Body of pancreas (tissue), 4 donors: ENCODE measurements at regions not wholly inside any gene's neighbourhood (a gene's known extent, or its start where the extent isn't known, plus 50 kb on each side); places are given as distances from the start of the nearest gene placed in this dataset.

Experiments
- CTCF ChIP-seq, 7 experiments: fragments of 450-650 bp in 4 of 7; fragments of 200-600 bp in 3 of 7; sonication (generic) in 3 of 7; IDR thresholded peaks; one replicate each; pipeline ENCODE4 v1.5.1; 2016 to 2019; ENCODE audit warnings: antibody characterized with exemption in 7 of 7
- POLR2A ChIP-seq, 3 donors: fragments of 450-650 bp; IDR thresholded peaks; one replicate each; pipeline ENCODE4 v1.6.1; 2016; ENCODE audit warnings: antibody characterized with exemption in 3 of 3, mild to moderate bottlenecking in 2 of 3

GRCh38 chr5:97266576-97266975 is 83.5 kb upstream of the RIOK2 start:
- TF ChIP-seq POLR2A (IDR thresholded peaks at IDR 0.05) (no peak), CTCF (IDR thresholded peaks at IDR 0.05) (no peak)
